ENCODE measurements at regions not wholly inside any gene's neighbourhood (a gene's known extent, or its start where the extent isn't known, plus 50 kb on each side); places are given as distances from the start of the nearest gene placed in this dataset.
"Not testable (repeated sequence)": the region's sequence is repeated elsewhere in the genome, so short reads cannot be mapped to it uniquely, and the experiment has no call there.

DNA sequence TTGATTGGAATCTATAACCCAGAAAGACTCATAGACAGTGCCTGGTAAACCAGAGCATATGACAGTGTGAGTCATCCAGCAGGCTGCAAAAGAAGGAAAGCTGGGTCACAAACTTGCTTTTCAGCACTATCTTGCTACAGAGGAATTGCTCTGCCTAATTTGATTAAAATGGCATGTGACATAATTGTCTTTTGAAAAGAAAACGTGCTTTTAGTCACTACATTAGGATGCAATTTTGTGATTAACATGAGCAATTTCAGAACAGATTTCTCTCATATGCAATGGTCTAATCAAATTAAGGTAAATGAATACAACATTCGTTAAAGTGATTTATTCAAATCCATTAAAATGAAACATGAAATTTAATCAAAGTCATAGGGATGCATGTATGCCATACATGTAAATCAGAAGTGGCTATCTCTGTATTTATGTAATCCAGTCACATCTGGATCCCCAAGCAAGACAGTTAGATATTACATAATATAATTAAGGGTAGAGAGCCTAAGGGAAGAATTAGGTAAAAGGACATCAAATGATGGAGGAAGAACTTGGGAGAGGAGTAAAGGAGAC is 400.0 kb upstream of the HTR1E start:
- H3K9ac ChIP-seq (ENCODE audit: low read length in 2 of 2): no peak overlapping the region
- H3K27ac ChIP-seq (ENCODE audit: low read length): no peak overlapping the region
- H3K27me3 ChIP-seq (ENCODE audit: control insufficient read depth in 1 of 2, insufficient read depth in 2 of 2, low read length in 2 of 2): no peaks in the 10 kb centered on the region
- no peaks in the 10 kb centered on the region for H3K36me3 ChIP-seq (ENCODE audit: control insufficient read depth in 2 of 2, insufficient read depth in 2 of 2, low read length in 2 of 2)
- no peak overlapping the region for H3K4me3 ChIP-seq (ENCODE audit: low read length in 2 of 2)
- H3K9me3 ChIP-seq (ENCODE audit: control insufficient read depth in 2 of 2, low read length in 2 of 2): peaks cover 0 to 4% of the 10 kb centered on the region in 2 donors
- H3K4me1 ChIP-seq (ENCODE audit: control insufficient read depth, insufficient read depth, low read length): no peaks in the 10 kb centered on the region

DNA sequence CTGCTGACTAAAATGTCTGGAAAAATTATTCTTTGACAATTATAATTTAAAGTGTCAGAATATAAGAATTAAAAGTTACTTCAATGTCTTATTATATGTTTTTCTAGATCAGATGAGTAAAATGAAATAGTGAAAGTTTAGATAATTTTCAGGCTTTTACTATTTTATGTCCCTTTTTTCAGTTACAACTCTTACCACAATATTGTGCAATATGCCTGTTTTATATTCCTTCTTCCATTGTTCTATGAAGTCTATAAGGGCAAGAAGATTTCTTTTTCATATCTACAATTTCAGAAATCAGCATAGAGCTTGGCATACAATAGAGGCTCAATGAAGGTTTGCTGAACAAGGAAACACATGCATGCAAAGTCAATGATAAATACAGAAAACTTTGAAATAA is 401.2 kb upstream of the HTR1E start:
- no peak overlapping the region for H3K27ac ChIP-seq (ENCODE audit: low read length)
- no peak overlapping the region for H3K4me3 ChIP-seq (ENCODE audit: low read length in 2 of 2)
- H3K4me1 ChIP-seq (ENCODE audit: control insufficient read depth, insufficient read depth, low read length): no peaks in the 10 kb centered on the region
- H3K9ac ChIP-seq (ENCODE audit: low read length in 2 of 2): no peak overlapping the region
- H3K27me3 ChIP-seq (ENCODE audit: control insufficient read depth in 1 of 2, insufficient read depth in 2 of 2, low read length in 2 of 2): no peaks in the 10 kb centered on the region
- peaks cover 0 to 4% of the 10 kb centered on the region in 2 donors for H3K9me3 ChIP-seq (ENCODE audit: control insufficient read depth in 2 of 2, low read length in 2 of 2)
- H3K36me3 ChIP-seq (ENCODE audit: control insufficient read depth in 2 of 2, insufficient read depth in 2 of 2, low read length in 2 of 2): no peaks in the 10 kb centered on the region

DNA sequence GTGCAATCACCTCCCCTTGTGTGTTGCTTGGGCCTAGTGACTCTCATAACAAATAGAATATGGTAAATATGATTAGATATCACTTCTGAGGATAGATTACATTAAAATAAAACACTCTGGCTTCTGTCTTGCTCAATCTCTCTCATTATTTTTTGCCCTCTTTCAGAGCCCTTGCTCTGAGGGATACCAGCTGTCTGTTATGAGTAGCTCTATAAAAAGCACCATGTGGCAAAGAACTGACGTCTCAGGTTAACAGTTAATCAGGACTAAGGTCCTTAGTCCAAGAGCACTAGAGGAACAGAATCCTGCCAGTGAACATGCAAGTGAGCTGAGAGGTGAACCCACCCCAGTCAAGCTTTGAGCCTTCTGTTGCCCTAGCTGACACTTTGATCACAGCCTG is 402.2 kb upstream of the HTR1E start:
- Histone ChIP-seq H3K4me3 (ENCODE audit: low read length in 2 of 2) (no peak overlapping the region), H3K4me1 (ENCODE audit: control insufficient read depth, insufficient read depth, low read length) (no peaks in the 10 kb centered on the region), H3K27ac (ENCODE audit: low read length) (no peak overlapping the region), H3K9me3 (ENCODE audit: control insufficient read depth in 2 of 2, low read length in 2 of 2) (peaks cover 0 to 4% of the 10 kb centered on the region in 2 donors), H3K9ac (ENCODE audit: low read length in 2 of 2) (no peak overlapping the region), H3K27me3 (ENCODE audit: control insufficient read depth in 1 of 2, insufficient read depth in 2 of 2, low read length in 2 of 2) (no peaks in the 10 kb centered on the region), H3K36me3 (ENCODE audit: control insufficient read depth in 2 of 2, insufficient read depth in 2 of 2, low read length in 2 of 2) (no peaks in the 10 kb centered on the region)

DNA sequence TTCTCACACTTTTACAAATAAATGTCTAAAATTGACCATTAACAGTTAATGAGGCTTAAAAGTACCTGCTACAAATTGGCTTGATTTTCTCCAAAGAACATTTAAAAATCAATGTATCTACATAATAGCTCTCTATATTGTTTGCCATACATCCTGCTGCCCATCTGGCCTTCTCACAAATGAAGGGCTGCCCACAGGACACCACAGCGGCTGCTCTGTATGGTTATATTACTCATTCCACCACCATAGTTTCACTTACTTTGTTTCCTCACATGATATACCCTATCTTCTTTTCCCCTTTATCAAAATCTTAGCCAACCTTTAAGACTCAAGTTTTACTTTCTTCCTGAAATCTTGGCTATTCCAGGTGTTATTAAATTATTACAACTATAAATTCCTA is 407.7 kb upstream of the HTR1E start:
- no peaks in the 10 kb centered on the region for H3K27me3 ChIP-seq (ENCODE audit: control insufficient read depth in 1 of 2, insufficient read depth in 2 of 2, low read length in 2 of 2)
- no peak overlapping the region for H3K9ac ChIP-seq (ENCODE audit: low read length in 2 of 2)

DNA sequence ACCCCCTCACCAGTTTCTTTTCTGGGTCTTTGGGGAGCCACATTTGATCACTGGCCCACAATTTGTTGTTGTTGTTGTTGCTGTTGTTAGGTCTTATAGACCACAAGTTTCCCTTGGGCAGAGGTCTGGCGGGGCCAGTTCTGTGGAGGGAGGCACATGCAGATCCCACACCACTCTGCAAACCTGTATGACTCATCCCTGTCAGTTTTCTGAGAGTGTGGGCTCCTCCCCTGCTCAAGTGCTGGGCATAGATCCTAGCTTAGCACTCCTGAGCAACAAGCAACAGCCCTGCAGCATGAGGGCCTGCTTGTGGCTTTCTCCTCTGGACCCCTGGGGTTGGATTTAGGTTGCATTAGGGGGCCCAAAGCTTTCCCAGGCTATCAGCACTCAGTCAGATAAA is 411.1 kb upstream of the HTR1E start:
- no peaks in the 10 kb centered on the region for H3K36me3 ChIP-seq (ENCODE audit: control insufficient read depth in 2 of 2, insufficient read depth in 2 of 2, low read length in 2 of 2)
- peaks cover 2% of the 10 kb centered on the region in 2 donors for H3K9me3 ChIP-seq (ENCODE audit: control insufficient read depth in 2 of 2, low read length in 2 of 2)
- no peak overlapping the region for H3K27ac ChIP-seq (ENCODE audit: low read length)
- no peaks in the 10 kb centered on the region for H3K4me1 ChIP-seq (ENCODE audit: control insufficient read depth, insufficient read depth, low read length)
- H3K9ac ChIP-seq (ENCODE audit: low read length in 2 of 2): no peak overlapping the region
- H3K27me3 ChIP-seq (ENCODE audit: control insufficient read depth in 1 of 2, insufficient read depth in 2 of 2, low read length in 2 of 2): no peaks in the 10 kb centered on the region
- no peak overlapping the region for H3K4me3 ChIP-seq (ENCODE audit: low read length in 2 of 2)

More for the DNA sequence above, 407.7 kb upstream of the HTR1E start:
- H3K36me3 ChIP-seq (ENCODE audit: control insufficient read depth in 2 of 2, insufficient read depth in 2 of 2, low read length in 2 of 2): no peaks in the 10 kb centered on the region
- H3K4me1 ChIP-seq (ENCODE audit: control insufficient read depth, insufficient read depth, low read length): no peaks in the 10 kb centered on the region
- H3K27ac ChIP-seq (ENCODE audit: low read length): no peak overlapping the region
- H3K4me3 ChIP-seq (ENCODE audit: low read length in 2 of 2): no peak overlapping the region
- peaks cover 2% of the 10 kb centered on the region in 2 donors for H3K9me3 ChIP-seq (ENCODE audit: control insufficient read depth in 2 of 2, low read length in 2 of 2)

DNA sequence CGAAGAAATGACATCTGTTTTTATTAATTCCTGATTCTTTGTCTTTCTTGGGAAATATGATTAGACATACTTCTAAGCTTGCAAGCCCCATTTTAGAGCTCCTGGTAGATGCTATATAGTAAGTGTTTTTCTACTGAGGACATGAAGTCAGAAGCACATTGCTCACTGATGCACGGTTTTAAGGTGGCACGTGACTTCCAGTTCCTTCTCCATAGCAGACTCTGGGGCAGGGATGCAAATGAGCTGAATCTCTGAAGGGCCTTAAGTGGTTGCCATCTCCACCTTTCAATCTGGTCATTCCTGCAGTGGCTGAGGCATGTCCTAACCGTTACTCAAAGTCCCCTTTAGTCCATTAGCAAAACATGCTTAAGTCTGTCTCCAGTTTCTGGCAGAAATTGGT is 421.2 kb upstream of the HTR1E start:
- no peaks in the 10 kb centered on the region for H3K36me3 ChIP-seq (ENCODE audit: control insufficient read depth in 2 of 2, insufficient read depth in 2 of 2, low read length in 2 of 2)
- no peak overlapping the region for H3K27ac ChIP-seq (ENCODE audit: low read length)
- H3K9ac ChIP-seq (ENCODE audit: low read length in 2 of 2): no peak overlapping the region
- H3K4me3 ChIP-seq (ENCODE audit: low read length in 2 of 2): no peak overlapping the region
- no peaks in the 10 kb centered on the region for H3K4me1 ChIP-seq (ENCODE audit: control insufficient read depth, insufficient read depth, low read length)
- H3K27me3 ChIP-seq (ENCODE audit: control insufficient read depth in 1 of 2, insufficient read depth in 2 of 2, low read length in 2 of 2): no peaks in the 10 kb centered on the region
- no peaks in the 10 kb centered on the region for H3K9me3 ChIP-seq (ENCODE audit: control insufficient read depth in 2 of 2, low read length in 2 of 2)

DNA sequence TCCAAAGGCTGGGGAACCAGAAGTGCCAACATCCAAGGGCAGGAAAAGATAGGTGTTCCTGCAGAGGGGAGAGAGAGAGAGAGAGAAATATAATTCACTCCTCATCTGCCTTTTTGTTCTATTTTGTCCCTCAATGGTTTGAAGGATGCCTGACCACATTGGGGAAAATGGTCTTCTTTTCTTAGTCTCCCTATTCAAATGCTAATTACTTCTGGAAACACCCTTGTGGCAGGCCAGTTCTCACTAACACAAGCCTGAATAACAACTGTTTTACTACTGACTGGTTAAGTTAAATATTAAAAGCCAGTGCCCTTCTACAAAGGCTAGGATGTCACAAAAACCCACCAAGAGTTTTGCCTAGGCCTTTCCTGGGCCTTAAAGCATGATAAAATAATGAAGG is 425.4 kb upstream of the HTR1E start:
- no peaks in the 10 kb centered on the region for H3K4me1 ChIP-seq (ENCODE audit: control insufficient read depth, insufficient read depth, low read length)
- no peaks in the 10 kb centered on the region for H3K27me3 ChIP-seq (ENCODE audit: control insufficient read depth in 1 of 2, insufficient read depth in 2 of 2, low read length in 2 of 2)
- no peak overlapping the region for H3K9ac ChIP-seq (ENCODE audit: low read length in 2 of 2)
- no peak overlapping the region for H3K27ac ChIP-seq (ENCODE audit: low read length)
- no peaks in the 10 kb centered on the region for H3K9me3 ChIP-seq (ENCODE audit: control insufficient read depth in 2 of 2, low read length in 2 of 2)
- H3K4me3 ChIP-seq (ENCODE audit: low read length in 2 of 2): no peak overlapping the region
- H3K36me3 ChIP-seq (ENCODE audit: control insufficient read depth in 2 of 2, insufficient read depth in 2 of 2, low read length in 2 of 2): no peaks in the 10 kb centered on the region

DNA sequence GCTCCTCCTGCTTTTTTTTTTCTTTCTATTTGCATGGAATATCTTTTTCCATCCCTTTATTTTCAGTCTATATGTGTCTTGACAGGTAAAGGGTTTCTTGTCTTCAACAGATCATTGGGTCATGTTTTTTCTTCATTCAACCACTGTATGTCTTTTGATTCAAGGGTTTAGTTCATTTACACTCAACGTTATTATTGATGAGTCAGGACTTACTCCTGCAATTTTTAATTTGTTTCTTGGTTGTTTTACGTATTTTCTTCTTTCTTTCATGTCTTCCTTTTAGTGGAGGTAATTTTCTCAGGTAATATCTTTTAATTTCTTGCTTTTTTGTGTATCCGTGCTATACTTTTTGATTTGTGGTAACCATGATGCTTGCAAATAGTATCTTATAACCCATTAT is 429.1 kb upstream of the HTR1E start:
- Histone ChIP-seq H3K9me3 (ENCODE audit: control insufficient read depth in 2 of 2, low read length in 2 of 2) (no peaks in the 10 kb centered on the region), H3K4me1 (ENCODE audit: control insufficient read depth, insufficient read depth, low read length) (no peaks in the 10 kb centered on the region), H3K27ac (ENCODE audit: low read length) (no peak overlapping the region), H3K4me3 (ENCODE audit: low read length in 2 of 2) (no peak overlapping the region), H3K27me3 (ENCODE audit: control insufficient read depth in 1 of 2, insufficient read depth in 2 of 2, low read length in 2 of 2) (no peaks in the 10 kb centered on the region), H3K36me3 (ENCODE audit: control insufficient read depth in 2 of 2, insufficient read depth in 2 of 2, low read length in 2 of 2) (no peaks in the 10 kb centered on the region), H3K9ac (ENCODE audit: low read length in 2 of 2) (no peak overlapping the region)

DNA sequence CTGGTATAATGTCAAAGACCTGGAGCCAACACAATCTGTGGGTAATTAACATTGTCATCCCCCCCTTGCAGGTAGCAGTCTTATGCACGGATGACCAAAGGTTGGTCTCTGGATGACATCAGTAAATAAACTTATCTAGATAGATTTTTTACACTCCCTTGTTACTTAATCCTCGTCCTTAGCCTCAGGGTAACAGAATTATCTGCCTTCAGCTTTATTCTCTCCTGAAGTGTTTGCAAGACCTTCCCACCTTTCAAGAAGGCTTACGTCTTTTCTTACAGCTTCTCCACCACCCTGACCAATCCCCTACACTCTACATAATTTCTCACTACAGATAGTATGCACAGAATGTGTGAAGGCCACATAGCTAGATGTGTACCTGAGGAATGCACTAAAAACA is 434.8 kb upstream of the HTR1E start:
- peaks cover 0 to 2% of the 10 kb centered on the region in 2 donors for H3K9me3 ChIP-seq (ENCODE audit: control insufficient read depth in 2 of 2, low read length in 2 of 2)
- no peaks in the 10 kb centered on the region for H3K36me3 ChIP-seq (ENCODE audit: control insufficient read depth in 2 of 2, insufficient read depth in 2 of 2, low read length in 2 of 2)
- H3K4me1 ChIP-seq (ENCODE audit: control insufficient read depth, insufficient read depth, low read length): no peaks in the 10 kb centered on the region
- H3K9ac ChIP-seq (ENCODE audit: low read length in 2 of 2): no peak overlapping the region
- no peaks in the 10 kb centered on the region for H3K27me3 ChIP-seq (ENCODE audit: control insufficient read depth in 1 of 2, insufficient read depth in 2 of 2, low read length in 2 of 2)
- no peak overlapping the region for H3K27ac ChIP-seq (ENCODE audit: low read length)
- H3K4me3 ChIP-seq (ENCODE audit: low read length in 2 of 2): no peak overlapping the region

DNA sequence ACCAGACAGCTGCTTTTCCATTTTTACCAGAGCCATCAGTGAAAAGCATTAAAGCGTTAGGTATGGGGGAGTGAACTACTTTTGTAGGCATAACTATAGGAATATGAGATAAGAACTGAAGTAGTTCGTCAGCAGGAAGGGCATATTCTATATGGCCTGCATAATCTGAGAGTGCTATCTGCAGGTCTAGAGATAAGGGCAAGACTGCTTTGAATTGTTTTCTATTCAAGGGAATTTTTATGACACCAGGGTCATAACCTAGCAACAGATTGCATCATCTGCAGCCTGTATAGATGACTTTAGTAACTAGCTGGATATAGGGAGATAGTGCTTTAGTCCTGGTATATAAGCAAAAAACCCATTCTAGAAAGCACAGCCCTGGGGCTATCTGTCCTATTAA is 437.3 kb upstream of the HTR1E start:
- Histone ChIP-seq H3K4me1 (ENCODE audit: control insufficient read depth, insufficient read depth, low read length) (no peaks in the 10 kb centered on the region), H3K36me3 (ENCODE audit: control insufficient read depth in 2 of 2, insufficient read depth in 2 of 2, low read length in 2 of 2) (no peaks in the 10 kb centered on the region), H3K9me3 (ENCODE audit: control insufficient read depth in 2 of 2, low read length in 2 of 2) (peaks cover 0 to 2% of the 10 kb centered on the region in 2 donors), H3K4me3 (ENCODE audit: low read length in 2 of 2) (no peak overlapping the region), H3K27me3 (ENCODE audit: control insufficient read depth in 1 of 2, insufficient read depth in 2 of 2, low read length in 2 of 2) (no peaks in the 10 kb centered on the region), H3K9ac (ENCODE audit: low read length in 2 of 2) (no peak overlapping the region), H3K27ac (ENCODE audit: low read length) (no peak overlapping the region)

DNA sequence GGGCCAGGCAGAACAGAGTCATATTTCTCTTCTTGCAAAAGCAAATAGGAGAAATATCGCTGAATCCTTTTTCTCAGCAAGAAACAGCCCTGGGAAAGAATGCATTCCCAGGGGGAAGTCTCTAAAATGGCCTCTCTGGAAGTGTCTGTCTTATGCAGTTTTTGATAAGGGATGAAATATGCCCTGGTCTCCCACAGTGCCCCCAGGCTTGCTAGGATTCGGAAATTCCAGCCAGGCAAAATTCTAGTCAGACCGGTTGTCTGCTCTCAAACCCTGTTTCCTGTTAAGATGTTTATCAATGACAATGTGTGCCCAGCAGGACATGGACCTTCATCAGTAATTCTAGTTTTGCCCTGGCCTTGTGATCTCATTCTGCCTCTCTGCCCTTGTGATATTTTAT is 448.3 kb upstream of the HTR1E start:
- not testable (repeated sequence) for H3K27me3 ChIP-seq (ENCODE audit: control insufficient read depth in 1 of 2, insufficient read depth in 2 of 2, low read length in 2 of 2); H3K36me3 ChIP-seq (ENCODE audit: control insufficient read depth in 2 of 2, insufficient read depth in 2 of 2, low read length in 2 of 2); H3K4me1 ChIP-seq (ENCODE audit: control insufficient read depth, insufficient read depth, low read length); H3K27ac ChIP-seq (ENCODE audit: low read length); H3K9ac ChIP-seq (ENCODE audit: low read length in 2 of 2); H3K4me3 ChIP-seq (ENCODE audit: low read length in 2 of 2); H3K9me3 ChIP-seq (ENCODE audit: control insufficient read depth in 2 of 2, low read length in 2 of 2)
